Suprapubic skin (tissue), 3 donors: ENCODE measurements at regions not wholly inside any gene's neighbourhood (a gene's known extent, or its start where the extent isn't known, plus 50 kb on each side); places are given as distances from the start of the nearest gene placed in this dataset.

Source experiments
- CTCF ChIP-seq, 2 donors: fragments of 200-600 bp in 1 of 2; fragments of 450-650 bp in 1 of 2; sonication (generic) in 1 of 2; IDR thresholded peaks; one replicate each; pipeline ENCODE4 v1.5.1; 2016 to 2019; ENCODE audit warnings: antibody characterized with exemption in 2 of 2, mild to moderate bottlenecking in 1 of 2, moderate library complexity in 1 of 2
- POLR2A ChIP-seq, 2 donors: fragments of 450-650 bp; IDR thresholded peaks; one replicate each; pipeline ENCODE4 v1.6.1; 2017; ENCODE audit warnings: antibody characterized with exemption in 2 of 2, mild to moderate bottlenecking in 2 of 2, moderate library complexity in 2 of 2

GRCh38 chr3:194278186-194278845 lies 72.8 kb downstream of the CPN2 start:
- TF ChIP-seq CTCF (IDR thresholded peaks at IDR 0.05) (no peak), POLR2A (IDR thresholded peaks at IDR 0.05) (no peak)
